Keratinocyte (primary cell): ENCODE measurements at regions not wholly inside any gene's neighbourhood (a gene's known extent, or its start where the extent isn't known, plus 50 kb on each side); places are given as distances from the start of the nearest gene placed in this dataset.

ENCODE experiments used
- DNase-seq: peaks from one replicate; pipeline ENCODE4 v3.0.0-alpha.2; 2011; ENCODE audit warnings: low read depth, missing footprints, low spot score
- FAIRE-seq: peaks from 2 replicates; lab custom pipeline; 2011; peaks lifted over from hg19 to GRCh38; lab: Jason Lieb, UNC
- H2AFZ ChIP-seq: 2 replicates; pipeline ENCODE4 v1.6.0; 2012; ENCODE audit warnings: low read length, control low read depth, inconsistent platforms; ENCODE audit not compliant: control insufficient read depth
- H3K27ac ChIP-seq: 2 replicates; pipeline ENCODE4 v1.5.1; 2011; ENCODE audit warnings: low read length; ENCODE audit not compliant: control insufficient read depth, insufficient read depth
- H3K27me3 ChIP-seq: 3 replicates; pipeline ENCODE4 v1.6.0; 2011; ENCODE audit warnings: low read length; ENCODE audit not compliant: control insufficient read depth, insufficient read depth; ENCODE audit errors: extremely low read depth
- H3K36me3 ChIP-seq, 2 experiments: 2 replicates in 1 of 2; 3 replicates in 1 of 2; pipeline ENCODE4 v1.5.1; 2011; ENCODE audit warnings: low read length in 2 of 2, mild to moderate bottlenecking in 1 of 2; ENCODE audit not compliant: control insufficient read depth in 2 of 2, insufficient read depth in 2 of 2; ENCODE audit errors: extremely low read depth in 1 of 2
- H3K4me1 ChIP-seq: 3 replicates; pipeline ENCODE4 v1.5.1; 2011; ENCODE audit warnings: low read length; ENCODE audit not compliant: control insufficient read depth, insufficient read depth; ENCODE audit errors: extremely low read depth
- H3K4me2 ChIP-seq: 3 replicates; pipeline ENCODE4 v1.6.0; 2011; ENCODE audit warnings: low read depth, low read length; ENCODE audit not compliant: control insufficient read depth, insufficient read depth; ENCODE audit errors: extremely low read depth
- H3K4me3 ChIP-seq, 3 experiments: fragments of 200-600 bp in 1 of 3; sonication (generic) in 1 of 3; 2 replicates in 2 of 3; 3 replicates in 1 of 3; pipeline ENCODE4 v1.5.1; 2011 to 2016; ENCODE audit warnings: low read length in 3 of 3, mild to moderate bottlenecking in 3 of 3, control low read depth in 2 of 3, inconsistent platforms in 1 of 3, low read depth in 1 of 3, mixed read lengths in 1 of 3, mixed run types in 1 of 3, moderate library complexity in 1 of 3; ENCODE audit not compliant: control insufficient read depth in 2 of 3, insufficient read depth in 2 of 3; ENCODE audit errors: extremely low read depth in 1 of 3
- H3K79me2 ChIP-seq: 2 replicates; pipeline ENCODE4 v1.6.0; 2012; ENCODE audit warnings: low read length; ENCODE audit not compliant: control insufficient read depth, insufficient read depth
- H3K9ac ChIP-seq: 3 replicates; pipeline ENCODE4 v1.6.0; 2011; ENCODE audit warnings: low read length; ENCODE audit not compliant: control insufficient read depth, insufficient read depth; ENCODE audit errors: extremely low read depth
- H3K9me1 ChIP-seq: 3 replicates; pipeline ENCODE4 v1.6.0; 2011; ENCODE audit warnings: low read length; ENCODE audit not compliant: control insufficient read depth, insufficient read depth; ENCODE audit errors: extremely low read depth
- H3K9me3 ChIP-seq: 2 replicates; pipeline ENCODE4 v1.5.1; 2012; ENCODE audit warnings: low read depth, low read length; ENCODE audit not compliant: control insufficient read depth
- H4K20me1 ChIP-seq: 3 replicates; pipeline ENCODE4 v1.6.0; 2011; ENCODE audit warnings: low read length; ENCODE audit not compliant: control insufficient read depth, insufficient read depth; ENCODE audit errors: extremely low read depth
- CTCF ChIP-seq, 3 experiments: IDR thresholded peaks in 1 of 3; conservative IDR thresholded peaks in 1 of 3; optimal IDR thresholded peaks in 1 of 3; 2 replicates in 2 of 3; 3 replicates in 1 of 3; pipeline versions ENCODE3 to v1.5.1; 2011; ENCODE audit warnings: low read length in 3 of 3, mild to moderate bottlenecking in 3 of 3, moderate library complexity in 2 of 3, control low read depth in 1 of 3, inconsistent platforms in 1 of 3; ENCODE audit not compliant: insufficient read depth in 2 of 3; ENCODE audit errors: extremely low read depth in 1 of 3
- EZH2 ChIP-seq: IDR thresholded peaks from one replicate; pipeline ENCODE4 v1.6.1; 2012; ENCODE audit warnings: inconsistent platforms, mild to moderate bottlenecking, low read length, moderate library complexity
- dilution Hi-C: fragments of 300-500 bp; cut with MboI; formaldehyde crosslinking; loops from one replicate; pipeline ENCODE4 v1.7.0; 2020; ENCODE audit warnings: low sequenced_read_pairs; ENCODE audit not compliant: extremely low pct_ligation_motif_present

- Histone ChIP-seq H4K20me1 (no peaks in the 10 kb centered on the region), H3K9me3 (no peaks in the 10 kb centered on the region), H3K4me3 (no peak overlapping the region), H3K4me2 (no peak overlapping the region), H3K9ac (no peak overlapping the region), H3K36me3 (no peaks in the 10 kb centered on the region), H3K9me1 (no peaks in the 10 kb centered on the region), H3K4me1 (no peaks in the 10 kb centered on the region), H3K79me2 (no peaks in the 10 kb centered on the region), H3K27me3 (peaks cover 12% of the 10 kb centered on the region), H2AFZ (no peak overlapping the region), H3K27ac (no peak overlapping the region)
- DNase-seq (no peak), FAIRE-seq (no peak)
- TF ChIP-seq EZH2 (no peak), CTCF (optimal IDR thresholded peaks at IDR 0.05 in 1 of 3, IDR thresholded peaks at IDR 0.05 in 1 of 3, conservative IDR thresholded peaks at IDR 0.05 in 1 of 3; ENCODE audit: extremely low read depth in 1 of 3, insufficient read depth in 2 of 3, low read length in 3 of 3) (no peak)
- dilution Hi-C loops, result no loop called here
Measured at GRCh38 chr11:19400296-19400695, 159.6 kb upstream of the E2F8 start.

GRCh38 chr11:19398772-19399527, 158.2 kb upstream of the E2F8 start:
- dilution Hi-C loops, result no loop called here
- FAIRE-seq (no peak), DNase-seq (no peak)
- TF ChIP-seq EZH2 (no peak), CTCF (optimal IDR thresholded peaks at IDR 0.05 in 1 of 3, IDR thresholded peaks at IDR 0.05 in 1 of 3, conservative IDR thresholded peaks at IDR 0.05 in 1 of 3; ENCODE audit: extremely low read depth in 1 of 3, insufficient read depth in 2 of 3, low read length in 3 of 3) (no peak)
- H3K9me1 ChIP-seq, result no peaks in the 10 kb centered on the region
- no peak overlapping the region for H3K27ac ChIP-seq
- H2AFZ ChIP-seq, result no peak overlapping the region
- no peaks in the 10 kb centered on the region for H4K20me1 ChIP-seq
- no peaks in the 10 kb centered on the region for H3K36me3 ChIP-seq
- H3K4me3 ChIP-seq, result no peak overlapping the region
- no peak overlapping the region for H3K9ac ChIP-seq
- no peaks in the 10 kb centered on the region for H3K4me1 ChIP-seq
- H3K9me3 ChIP-seq, result no peaks in the 10 kb centered on the region
- no peaks in the 10 kb centered on the region for H3K79me2 ChIP-seq
- H3K27me3 ChIP-seq, result peaks cover 12% of the 10 kb centered on the region
- no peak overlapping the region for H3K4me2 ChIP-seq
